ENCODE measurements at regions not wholly inside any gene's neighbourhood (a gene's known extent, or its start where the extent isn't known, plus 50 kb on each side); places are given as distances from the start of the nearest gene placed in this dataset.

DNA sequence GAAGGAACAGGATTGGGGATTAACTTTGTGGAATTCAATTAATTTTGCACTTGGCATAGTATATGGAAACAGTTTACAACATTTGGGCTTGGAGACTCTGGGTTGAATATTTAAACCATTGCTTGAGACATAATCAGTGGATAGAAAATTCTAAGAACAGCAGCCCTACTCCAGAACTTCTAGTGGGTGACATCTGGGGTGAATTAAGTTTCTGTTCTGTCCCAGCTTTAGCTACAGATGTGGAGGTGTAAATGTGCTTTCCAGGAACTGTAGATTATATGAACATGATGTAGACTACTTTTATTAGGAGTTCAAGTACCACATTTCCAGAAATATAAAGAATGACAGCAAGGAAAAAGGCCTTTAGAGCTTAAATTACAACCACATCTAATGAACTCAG, 51.9 kb upstream of the SKAP2 start:
- Histone ChIP-seq H3K4me1 (ENCODE audit: control insufficient read depth, insufficient read depth, low read length) (no peaks in the 10 kb centered on the region), H3K27ac (ENCODE audit: low read depth, low read length) (no peak overlapping the region), H3K27me3 (ENCODE audit: control insufficient read depth, insufficient read depth, low read length, poor library complexity, severe bottlenecking) (no peaks in the 10 kb centered on the region), H3K9me3 (ENCODE audit: control insufficient read depth, low read length) (no peaks in the 10 kb centered on the region), H3K36me3 (ENCODE audit: control insufficient read depth, insufficient read depth, low read length) (no peaks in the 10 kb centered on the region), H3K4me3 (ENCODE audit: low read length) (no peak overlapping the region), H3K9ac (ENCODE audit: extremely low read depth, low read length, poor library complexity, severe bottlenecking) (no peak overlapping the region)
- TF ChIP-seq, protein P1, sequence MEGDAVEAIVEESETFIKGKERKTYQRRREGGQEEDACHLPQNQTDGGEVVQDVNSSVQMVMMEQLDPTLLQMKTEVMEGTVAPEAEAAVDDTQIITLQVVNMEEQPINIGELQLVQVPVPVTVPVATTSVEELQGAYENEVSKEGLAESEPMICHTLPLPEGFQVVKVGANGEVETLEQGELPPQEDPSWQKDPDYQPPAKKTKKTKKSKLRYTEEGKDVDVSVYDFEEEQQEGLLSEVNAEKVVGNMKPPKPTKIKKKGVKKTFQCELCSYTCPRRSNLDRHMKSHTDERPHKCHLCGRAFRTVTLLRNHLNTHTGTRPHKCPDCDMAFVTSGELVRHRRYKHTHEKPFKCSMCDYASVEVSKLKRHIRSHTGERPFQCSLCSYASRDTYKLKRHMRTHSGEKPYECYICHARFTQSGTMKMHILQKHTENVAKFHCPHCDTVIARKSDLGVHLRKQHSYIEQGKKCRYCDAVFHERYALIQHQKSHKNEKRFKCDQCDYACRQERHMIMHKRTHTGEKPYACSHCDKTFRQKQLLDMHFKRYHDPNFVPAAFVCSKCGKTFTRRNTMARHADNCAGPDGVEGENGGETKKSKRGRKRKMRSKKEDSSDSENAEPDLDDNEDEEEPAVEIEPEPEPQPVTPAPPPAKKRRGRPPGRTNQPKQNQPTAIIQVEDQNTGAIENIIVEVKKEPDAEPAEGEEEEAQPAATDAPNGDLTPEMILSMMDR (conservative IDR thresholded peaks at IDR 0.05), result no peak
- no peaks in the 10 kb centered on the region for H3K36me3 Mint-ChIP-seq (ENCODE audit: low read depth)
- H3K27ac Mint-ChIP-seq, result no peak overlapping the region
- H3K4me1 Mint-ChIP-seq, result no peaks in the 10 kb centered on the region
- H3K27me3 Mint-ChIP-seq (ENCODE audit: insufficient read depth), result peaks cover 3% of the 10 kb centered on the region
- H3K4me3 Mint-ChIP-seq, result no peak overlapping the region
- no peak for DNase-seq
- H3K9me3 Mint-ChIP-seq, result no peaks in the 10 kb centered on the region
